HS-5 (cell line): ENCODE measurements at regions not wholly inside any gene's neighbourhood (a gene's known extent, or its start where the extent isn't known, plus 50 kb on each side); places are given as distances from the start of the nearest gene placed in this dataset.

ENCODE experiments used
- DNase-seq: peaks from one replicate; pipeline ENCODE4 v3.0.0-alpha.2; 2012; ENCODE audit warnings: low read depth

GRCh38 chr15:69793781-69794451 is 303.8 kb downstream of the TLE3 start:
- DNase-seq = no peak

- DNase-seq = no peak
Observed at GRCh38 chr15:69794645-69795469, 302.9 kb downstream of the TLE3 start.

- no peak for DNase-seq
Observed at GRCh38 chr15:69795601-69796000, 302.1 kb downstream of the TLE3 start.

DNA sequence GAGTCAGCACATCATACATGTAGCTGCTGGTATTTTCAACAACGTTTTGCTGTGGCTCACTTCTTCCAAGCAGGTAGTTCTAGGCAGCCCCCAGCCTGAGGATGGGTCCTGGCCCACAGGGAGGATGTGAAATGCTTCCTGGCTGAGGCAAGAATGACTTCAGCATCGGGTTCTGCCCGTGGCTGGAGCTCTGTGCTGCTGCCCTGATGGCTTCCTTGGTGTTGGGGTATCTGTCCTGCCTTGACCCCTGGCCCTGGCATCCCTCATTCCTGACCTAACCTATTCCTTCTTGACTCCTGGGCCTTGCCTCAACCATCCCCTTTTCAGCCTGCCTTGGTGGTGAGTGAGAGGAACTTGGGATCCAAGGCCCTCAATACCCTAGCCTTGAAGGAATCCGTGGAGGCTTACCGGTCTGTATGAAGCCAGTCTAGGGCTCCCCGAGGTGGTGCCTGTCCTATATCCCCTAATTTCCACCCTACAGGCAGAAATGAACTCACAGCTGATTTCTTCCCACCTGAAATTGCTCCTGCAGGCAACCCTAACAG is 300.6 kb downstream of the TLE3 start:
- DNase-seq = no peak

- no peak for DNase-seq
Observed at GRCh38 chr15:69797615-69798014, 300.1 kb downstream of the TLE3 start.

- DNase-seq = no peak
Observed at GRCh38 chr15:69798481-69799250, 299.1 kb downstream of the TLE3 start.

DNA sequence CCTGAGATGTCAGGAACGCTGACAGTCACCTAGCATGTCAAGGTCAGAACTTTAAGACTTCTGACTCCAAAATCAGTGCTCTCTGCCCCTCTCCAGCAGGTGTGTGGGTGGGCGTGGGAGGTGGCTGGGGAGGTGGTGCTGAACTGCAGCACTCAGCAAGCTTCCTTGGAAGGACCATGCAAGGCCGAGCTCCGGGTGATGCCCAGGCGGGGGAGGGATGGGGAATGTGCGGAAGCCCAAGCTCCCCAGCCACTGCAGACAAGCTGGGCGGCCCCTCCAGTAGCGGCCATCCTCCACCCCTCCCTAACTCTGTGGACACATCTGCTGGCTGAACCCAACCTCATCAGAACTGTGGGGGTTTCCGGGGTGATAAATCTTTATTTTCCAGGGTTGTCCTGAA is 296.6 kb downstream of the TLE3 start:
- DNase-seq = no peak

DNA sequence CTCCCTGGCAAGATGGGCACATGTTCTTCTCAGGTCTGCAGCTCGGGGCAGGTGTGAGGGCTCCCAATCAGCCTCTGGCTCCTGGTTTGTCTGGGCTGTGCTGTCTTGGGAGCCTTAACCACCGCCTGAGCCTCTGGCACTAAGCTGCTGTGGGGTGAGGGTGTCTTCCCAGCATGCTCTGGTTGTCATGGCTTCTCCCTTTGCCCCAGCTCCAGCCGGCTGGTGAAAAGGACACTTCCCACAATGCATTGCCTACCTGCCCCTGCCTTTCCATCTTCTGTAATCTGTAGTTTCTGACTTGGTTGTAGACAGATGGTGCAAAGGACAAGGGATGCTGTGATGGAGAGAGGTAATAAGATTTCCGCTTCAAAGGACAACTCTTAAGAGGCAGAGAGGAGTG is 295.3 kb downstream of the TLE3 start:
- DNase-seq = no peak

- no peak for DNase-seq
Observed at GRCh38 chr15:69804786-69805185, 292.9 kb downstream of the TLE3 start.

DNA sequence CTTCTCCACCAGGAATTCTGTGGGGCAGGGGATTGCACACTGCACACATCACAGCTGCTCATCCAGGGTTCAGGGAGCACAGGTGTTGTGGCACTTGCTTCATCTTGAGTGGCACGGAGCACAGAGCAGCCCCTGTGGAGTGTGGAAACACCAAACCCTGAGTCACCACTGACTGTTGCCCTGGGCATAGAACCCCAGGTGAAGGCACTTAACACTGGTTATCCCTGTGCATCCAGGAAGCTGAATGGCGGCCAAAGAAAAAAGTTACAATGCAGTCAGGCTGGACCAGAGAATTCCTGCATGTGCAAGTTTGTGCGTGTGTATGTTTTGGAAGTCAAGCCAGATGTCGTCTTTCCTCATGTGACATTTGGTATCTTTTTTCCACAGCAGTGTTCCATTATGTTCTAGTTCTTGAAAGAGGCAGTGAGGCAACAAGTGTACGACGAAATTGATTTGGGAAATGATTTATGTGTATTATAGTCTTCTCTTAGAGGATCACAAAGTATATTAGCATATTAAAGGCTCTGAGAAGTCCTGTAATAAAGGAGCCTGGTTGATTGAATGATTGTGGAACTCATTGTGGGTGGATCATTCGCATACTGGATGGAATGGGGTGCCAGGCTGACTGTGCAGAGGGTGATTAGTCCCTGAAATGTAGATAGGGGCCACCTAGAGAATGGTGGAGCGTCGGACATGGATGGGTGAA is 292.3 kb downstream of the TLE3 start:
- no peak for DNase-seq

GRCh38 chr15:69806287-69806915 is 291.3 kb downstream of the TLE3 start:
- no peak for DNase-seq

GRCh38 chr15:69807721-69808120 is 290.0 kb downstream of the TLE3 start:
- no peak for DNase-seq

- DNase-seq = no peak
Observed at GRCh38 chr15:69808756-69809155, 289.0 kb downstream of the TLE3 start.

GRCh38 chr15:69809421-69809820 is 288.3 kb downstream of the TLE3 start:
- no peak for DNase-seq

- DNase-seq = no peak
Observed at GRCh38 chr15:69810431-69811354, 287.0 kb downstream of the TLE3 start.

DNA sequence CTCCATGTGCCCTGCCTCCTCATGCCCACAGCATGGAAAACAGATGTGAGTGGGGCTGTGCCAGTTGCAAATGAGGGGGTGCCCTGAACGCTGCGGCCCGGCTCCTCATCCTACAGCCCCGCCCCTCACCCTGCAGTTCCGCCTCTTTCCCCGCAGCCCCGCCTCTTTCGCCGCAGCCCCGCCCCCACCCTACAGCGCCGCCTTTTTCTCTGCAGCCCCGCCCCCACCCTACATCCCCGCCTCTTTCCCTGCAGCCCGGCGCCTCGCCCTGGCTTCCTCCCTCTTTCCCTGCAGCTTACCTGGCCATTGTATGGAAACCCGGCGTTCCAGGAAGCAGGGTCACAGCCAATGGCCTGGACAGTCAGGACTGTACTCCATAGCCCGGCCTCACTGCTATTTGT is 284.9 kb downstream of the TLE3 start:
- DNase-seq = no peak

- no peak for DNase-seq
Observed at GRCh38 chr15:69813881-69814280, 283.8 kb downstream of the TLE3 start.

- DNase-seq = no peak
Observed at GRCh38 chr15:69814932-69815331, 282.8 kb downstream of the TLE3 start.

DNA sequence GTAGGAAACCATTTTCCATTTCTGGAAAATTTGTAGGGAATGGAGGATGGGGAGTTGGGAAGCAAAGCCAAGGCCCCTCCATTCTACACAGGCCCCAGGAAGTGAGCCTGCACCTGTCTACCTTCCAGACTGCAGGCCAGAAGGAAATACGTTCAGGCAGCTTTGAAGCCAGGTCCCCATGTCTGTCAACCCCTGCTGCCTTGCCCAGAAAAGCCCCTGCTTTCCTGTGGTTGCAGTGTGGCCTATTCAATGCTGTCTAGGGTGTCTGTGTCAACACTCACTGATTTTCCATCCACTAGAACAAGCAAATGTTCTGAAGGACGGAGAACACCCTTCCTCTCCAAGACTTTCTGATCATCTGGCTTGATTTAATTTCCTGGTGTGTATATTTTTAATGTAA is 281.9 kb downstream of the TLE3 start:
- DNase-seq = no peak

DNA sequence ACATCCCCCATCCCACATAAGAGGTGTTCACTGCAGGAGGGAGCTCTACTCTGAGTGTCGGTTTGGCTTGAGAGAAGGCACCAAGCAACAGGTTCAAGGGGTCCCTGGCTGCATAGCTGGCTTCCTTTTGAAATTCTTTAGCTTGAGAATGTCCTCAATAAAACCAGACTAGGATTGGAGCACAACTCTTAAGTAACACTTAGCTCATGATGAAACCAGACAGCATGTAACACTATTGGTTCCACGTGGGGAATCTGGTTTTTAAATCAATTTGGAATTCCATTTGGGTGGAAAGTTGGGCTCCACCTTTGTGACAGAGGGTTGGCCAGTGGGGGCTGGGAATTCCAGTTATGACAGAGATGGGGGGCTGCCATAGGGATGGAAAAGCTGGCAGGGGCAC is 281.2 kb downstream of the TLE3 start:
- DNase-seq = no peak
